CD14-positive monocyte (primary cell): ENCODE measurements at regions not wholly inside any gene's neighbourhood (a gene's known extent, or its start where the extent isn't known, plus 50 kb on each side); places are given as distances from the start of the nearest gene placed in this dataset.

Experiments used
- DNase-seq, 3 donors: peaks; one replicate each; pipeline ENCODE4 v3.0.0-alpha.2; 2011 to 2022
- H2AFZ ChIP-seq: 2 replicates; pipeline ENCODE4 v1.6.0; 2012; ENCODE audit warnings: mild to moderate bottlenecking, low read depth, low read length, inconsistent platforms; ENCODE audit not compliant: insufficient read depth, poor library complexity, severe bottlenecking
- H3K27ac ChIP-seq, 2 donors: 1 replicate in 1 of 2; 2 replicates in 1 of 2; pipeline ENCODE4 v1.5.1; 2012 to 2013; ENCODE audit warnings: low read length in 2 of 2, control low read depth in 1 of 2, inconsistent platforms in 1 of 2, low read depth in 1 of 2, mild to moderate bottlenecking in 1 of 2
- H3K27me3 ChIP-seq, 2 donors: one replicate each; pipeline versions ENCODE4 v1.6.0 to v1.6.1; 2011 to 2013; ENCODE audit warnings: low read length in 2 of 2; ENCODE audit not compliant: control insufficient read depth in 2 of 2, insufficient read depth in 2 of 2
- H3K36me3 ChIP-seq, 2 donors: replicated peaks in 1 of 2; 1 replicate in 1 of 2; 2 replicates in 1 of 2; pipeline versions ENCODE4 v1.5.1 to v1.6.1; 2012 to 2013; ENCODE audit warnings: low read length in 2 of 2, control low read depth in 1 of 2, inconsistent platforms in 1 of 2, mild to moderate bottlenecking in 1 of 2; ENCODE audit not compliant: insufficient read depth in 2 of 2, control insufficient read depth in 1 of 2
- H3K4me1 ChIP-seq, 2 donors: 1 replicate in 1 of 2; 2 replicates in 1 of 2; pipeline versions ENCODE4 v1.5.1 to v1.6.1; 2012 to 2013; ENCODE audit warnings: low read length in 2 of 2, control low read depth in 1 of 2, inconsistent platforms in 1 of 2, mild to moderate bottlenecking in 1 of 2, moderate library complexity in 1 of 2; ENCODE audit not compliant: insufficient read depth in 2 of 2, control insufficient read depth in 1 of 2
- H3K4me2 ChIP-seq: replicated peaks from 2 replicates; pipeline ENCODE3; 2012; ENCODE audit warnings: low read length, moderate library complexity, mild to moderate bottlenecking; ENCODE audit not compliant: poor library complexity, severe bottlenecking; ENCODE audit errors: extremely low read depth
- H3K4me3 ChIP-seq, 3 experiments: fragments of 200-600 bp in 1 of 3; sonication (generic) in 1 of 3; replicated peaks in 1 of 3; 1 replicate in 2 of 3; 2 replicates in 1 of 3; pipeline ENCODE4 v1.5.1; 2011 to 2013; ENCODE audit warnings: low read length in 3 of 3, mild to moderate bottlenecking in 3 of 3, control low read depth in 2 of 3, low read depth in 2 of 3, inconsistent platforms in 1 of 3, moderate library complexity in 1 of 3
- H3K79me2 ChIP-seq: 2 replicates; pipeline ENCODE4 v1.6.0; 2012; ENCODE audit warnings: mild to moderate bottlenecking, control low read depth, inconsistent platforms, low read length, moderate library complexity; ENCODE audit not compliant: insufficient read depth
- H3K9ac ChIP-seq: 2 replicates; pipeline ENCODE4 v1.6.0; 2017; ENCODE audit warnings: low read length, mild to moderate bottlenecking; ENCODE audit not compliant: insufficient read depth, poor library complexity, severe bottlenecking
- H3K9me3 ChIP-seq, 2 donors: replicated peaks in 1 of 2; 1 replicate in 1 of 2; 2 replicates in 1 of 2; pipeline versions ENCODE4 v1.5.1 to v1.6.1; 2012 to 2013; ENCODE audit warnings: low read length in 2 of 2, control low read depth in 1 of 2; ENCODE audit not compliant: control insufficient read depth in 1 of 2, insufficient read depth in 1 of 2
- H4K20me1 ChIP-seq: 2 replicates; pipeline ENCODE4 v1.6.0; 2012; ENCODE audit warnings: mild to moderate bottlenecking, low read length, control low read depth, moderate library complexity; ENCODE audit not compliant: insufficient read depth
- H3K27ac Mint-ChIP-seq, 7 donors: one replicate each; pipeline ENCODE4 v1.8.0; 2020; ENCODE audit warnings: mild to moderate bottlenecking in 7 of 7, mixed read lengths in 7 of 7, moderate library complexity in 6 of 7, inconsistent platforms in 2 of 7
- H3K27me3 Mint-ChIP-seq, 3 donors: one replicate each; pipeline ENCODE4 v1.8.0; 2021 to 2022; ENCODE audit warnings: low read depth in 3 of 3, mild to moderate bottlenecking in 3 of 3, mixed read lengths in 3 of 3, moderate library complexity in 3 of 3, inconsistent platforms in 1 of 3
- H3K36me3 Mint-ChIP-seq, 2 donors: one replicate each; pipeline ENCODE4 v1.8.0; 2020; ENCODE audit warnings: mixed read lengths in 2 of 2, inconsistent platforms in 1 of 2, mild to moderate bottlenecking in 1 of 2
- H3K4me1 Mint-ChIP-seq: one replicate; pipeline ENCODE4 v1.8.0; 2020; ENCODE audit warnings: mild to moderate bottlenecking, mixed read lengths
- H3K4me3 Mint-ChIP-seq, 2 donors: one replicate each; pipeline ENCODE4 v1.8.0; 2020; ENCODE audit warnings: mild to moderate bottlenecking in 2 of 2, mixed read lengths in 2 of 2, moderate library complexity in 1 of 2
- H3K9me3 Mint-ChIP-seq, 7 donors: one replicate each; pipeline ENCODE4 v1.8.0; 2020 to 2022; ENCODE audit warnings: mixed read lengths in 7 of 7, mild to moderate bottlenecking in 6 of 7, moderate library complexity in 6 of 7, inconsistent platforms in 2 of 7
- CTCF ChIP-seq: fragments of 200-600 bp; IDR thresholded peaks from one replicate; pipeline ENCODE4 v1.8.0; 2022; ENCODE audit warnings: antibody characterized with exemption, mild to moderate bottlenecking
- WGBS: methylation state at CpG from one replicate; pipeline ENCODE4 v1.1.5; 2013; ENCODE audit warnings: missing lambda C conversion rate; ENCODE audit not compliant: insufficient coverage; 5-methylcytosine and 5-hydroxymethylcytosine counted together
- intact Hi-C, 2 donors: fragments of 100-400 bp; cut with micrococcal nuclease; formaldehyde crosslinking; loops; one replicate each; pipeline versions ENCODE4 v1.15.0 to v1.15.1; 2023

GRCh38 chr20:7090811-7091210, 323.3 kb downstream of the BMP2 start:
- Histone ChIP-seq H3K27me3 (no peaks in the 10 kb centered on the region), H3K4me2 (no peak overlapping the region), H3K4me3 (no peak overlapping the region), H3K9me3 (no peaks in the 10 kb centered on the region), H3K79me2 (no peaks in the 10 kb centered on the region), H3K36me3 (no peaks in the 10 kb centered on the region), H2AFZ (no peak overlapping the region), H3K27ac (no peak overlapping the region), H3K4me1 (no peaks in the 10 kb centered on the region), H3K9ac (no peak overlapping the region), H4K20me1 (no peaks in the 10 kb centered on the region)
- H3K4me1 Mint-ChIP-seq: no peaks in the 10 kb centered on the region
- H3K9me3 Mint-ChIP-seq: no peaks in the 10 kb centered on the region
- TF ChIP-seq CTCF: no peak
- no peak overlapping the region for H3K4me3 Mint-ChIP-seq
- no peak overlapping the region for H3K27ac Mint-ChIP-seq
- peaks cover 2 to 4% (median 4%) of the 10 kb centered on the region in 3 donors for H3K27me3 Mint-ChIP-seq
- 83% methylated on average over 4 of the region's 4 CpGs for WGBS
- intact Hi-C loops: loop anchor here in 1 of 2 donors (5.0 to 10.0 kb wide), 2 partner anchors 266 to 324 kb away; partner anchors contain the start of gene BMP2
- no peaks in the 10 kb centered on the region for H3K36me3 Mint-ChIP-seq
- DNase-seq: no peak

GRCh38 chr20:7091655-7092054, 324.2 kb downstream of the BMP2 start:
- H3K4me3 Mint-ChIP-seq: no peak overlapping the region
- intact Hi-C loops: loop anchor here in 1 of 2 donors (5.0 to 10.0 kb wide), 2 partner anchors 267 to 324 kb away; partner anchors contain the start of gene BMP2

More at GRCh38 chr20:7091655-7092054, 324.2 kb downstream of the BMP2 start:
- Histone ChIP-seq H3K9me3 (no peaks in the 10 kb centered on the region), H3K27me3 (no peaks in the 10 kb centered on the region), H3K4me1 (no peaks in the 10 kb centered on the region), H3K36me3 (no peaks in the 10 kb centered on the region), H3K4me3 (no peak overlapping the region), H3K4me2 (no peak overlapping the region), H2AFZ (no peak overlapping the region), H4K20me1 (no peaks in the 10 kb centered on the region), H3K9ac (no peak overlapping the region), H3K79me2 (no peaks in the 10 kb centered on the region), H3K27ac (no peak overlapping the region)
- H3K9me3 Mint-ChIP-seq: no peaks in the 10 kb centered on the region
- DNase-seq: no peak
- H3K4me1 Mint-ChIP-seq: no peaks in the 10 kb centered on the region
- no peaks in the 10 kb centered on the region for H3K36me3 Mint-ChIP-seq
- no CpG with 5 or more reads among the region's 4 CpGs for WGBS
- peaks cover 2 to 3% (median 2%) of the 10 kb centered on the region in 3 donors for H3K27me3 Mint-ChIP-seq
- TF ChIP-seq CTCF: no peak
- H3K27ac Mint-ChIP-seq: no peak overlapping the region
